AG09309 (cell line): ENCODE measurements at regions not wholly inside any gene's neighbourhood (a gene's known extent, or its start where the extent isn't known, plus 50 kb on each side); places are given as distances from the start of the nearest gene placed in this dataset.

ENCODE experiments used
- DNase-seq: peaks from one replicate; pipeline ENCODE4 v3.0.0-alpha.2; 2010; ENCODE audit warnings: low read depth
- H3K4me3 ChIP-seq: 2 replicates; pipeline ENCODE4 v1.5.1; 2011; ENCODE audit warnings: mild to moderate bottlenecking, low read depth, low read length, moderate library complexity; ENCODE audit not compliant: control insufficient read depth
- CTCF ChIP-seq: IDR thresholded peaks from 2 replicates; pipeline ENCODE4 v1.5.1; 2011; ENCODE audit warnings: mild to moderate bottlenecking, low read depth, low read length, inconsistent platforms; ENCODE audit not compliant: insufficient read depth, control insufficient read depth; ENCODE audit errors: missing control alignments

- no peak for DNase-seq
- no peak overlapping the region for H3K4me3 ChIP-seq
- TF ChIP-seq CTCF = no peak
Observed at GRCh38 chr16:80889779-80890359, 85.5 kb upstream of the CDYL2 start.

- DNase-seq = no peak
Observed at GRCh38 chr16:80887062-80887461, 82.7 kb upstream of the CDYL2 start.

GRCh38 chr16:80883816-80884215 is 79.4 kb upstream of the CDYL2 start:
- no peak overlapping the region for H3K4me3 ChIP-seq
- TF ChIP-seq CTCF = no peak
- no peak for DNase-seq

More at GRCh38 chr16:80887062-80887461, 82.7 kb upstream of the CDYL2 start:
- H3K4me3 ChIP-seq = no peak overlapping the region
- TF ChIP-seq CTCF = no peak

- H3K4me3 ChIP-seq = no peak overlapping the region
- no peak for DNase-seq
- TF ChIP-seq CTCF = no peak
Observed at GRCh38 chr16:80883159-80883642, 78.8 kb upstream of the CDYL2 start.

GRCh38 chr16:80875616-80876015 is 71.2 kb upstream of the CDYL2 start:
- no peak overlapping the region for H3K4me3 ChIP-seq
- DNase-seq = no peak
- TF ChIP-seq CTCF = no peak

- H3K4me3 ChIP-seq = no peak overlapping the region
- no peak for TF ChIP-seq CTCF
- DNase-seq = no peak
Observed at GRCh38 chr16:80874925-80875324, 70.5 kb upstream of the CDYL2 start.
